ENCODE measurements at regions not wholly inside any gene's neighbourhood (a gene's known extent, or its start where the extent isn't known, plus 50 kb on each side); places are given as distances from the start of the nearest gene placed in this dataset.

DNA sequence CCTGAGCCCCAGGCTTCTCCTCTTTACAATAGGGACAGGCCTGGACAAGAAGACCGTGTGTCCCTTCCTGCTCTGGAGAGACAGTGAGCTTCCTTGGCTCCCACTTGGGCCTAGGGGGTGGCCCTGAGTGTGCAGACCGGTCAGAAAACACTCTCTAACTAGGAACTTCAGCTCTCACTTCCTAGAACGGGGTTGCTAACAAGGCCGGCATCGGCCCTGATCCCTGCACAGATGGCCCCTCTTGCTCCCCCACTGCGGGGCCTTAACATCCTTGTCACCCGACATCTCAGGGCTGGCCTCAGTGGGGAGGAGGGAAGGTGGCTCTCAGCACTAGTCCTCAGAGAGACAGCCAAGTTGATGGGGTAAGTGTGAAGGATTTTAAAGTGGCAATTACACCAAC, 406.9 kb downstream of the CTTN start:
- TF ChIP-seq, protein P1, sequence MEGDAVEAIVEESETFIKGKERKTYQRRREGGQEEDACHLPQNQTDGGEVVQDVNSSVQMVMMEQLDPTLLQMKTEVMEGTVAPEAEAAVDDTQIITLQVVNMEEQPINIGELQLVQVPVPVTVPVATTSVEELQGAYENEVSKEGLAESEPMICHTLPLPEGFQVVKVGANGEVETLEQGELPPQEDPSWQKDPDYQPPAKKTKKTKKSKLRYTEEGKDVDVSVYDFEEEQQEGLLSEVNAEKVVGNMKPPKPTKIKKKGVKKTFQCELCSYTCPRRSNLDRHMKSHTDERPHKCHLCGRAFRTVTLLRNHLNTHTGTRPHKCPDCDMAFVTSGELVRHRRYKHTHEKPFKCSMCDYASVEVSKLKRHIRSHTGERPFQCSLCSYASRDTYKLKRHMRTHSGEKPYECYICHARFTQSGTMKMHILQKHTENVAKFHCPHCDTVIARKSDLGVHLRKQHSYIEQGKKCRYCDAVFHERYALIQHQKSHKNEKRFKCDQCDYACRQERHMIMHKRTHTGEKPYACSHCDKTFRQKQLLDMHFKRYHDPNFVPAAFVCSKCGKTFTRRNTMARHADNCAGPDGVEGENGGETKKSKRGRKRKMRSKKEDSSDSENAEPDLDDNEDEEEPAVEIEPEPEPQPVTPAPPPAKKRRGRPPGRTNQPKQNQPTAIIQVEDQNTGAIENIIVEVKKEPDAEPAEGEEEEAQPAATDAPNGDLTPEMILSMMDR (IDR thresholded peaks at IDR 0.05): no peak
- TF ChIP-seq ZFX (IDR thresholded peaks at IDR 0.05; ENCODE audit: borderline replicate concordance): no peak
